SH-SY5Y (cell line): ENCODE measurements at regions not wholly inside any gene's neighbourhood (a gene's known extent, or its start where the extent isn't known, plus 50 kb on each side); places are given as distances from the start of the nearest gene placed in this dataset.

ENCODE experiments used
- GATA2 ChIP-seq: IDR thresholded peaks from 2 replicates; pipeline ENCODE4 v1.6.1; 2011; ENCODE audit warnings: mild to moderate bottlenecking, low read depth, low read length
- GATA3 ChIP-seq: IDR thresholded peaks from 2 replicates; pipeline ENCODE4 v1.6.1; 2011; ENCODE audit warnings: low read depth, mild to moderate bottlenecking, low read length, moderate library complexity

DNA sequence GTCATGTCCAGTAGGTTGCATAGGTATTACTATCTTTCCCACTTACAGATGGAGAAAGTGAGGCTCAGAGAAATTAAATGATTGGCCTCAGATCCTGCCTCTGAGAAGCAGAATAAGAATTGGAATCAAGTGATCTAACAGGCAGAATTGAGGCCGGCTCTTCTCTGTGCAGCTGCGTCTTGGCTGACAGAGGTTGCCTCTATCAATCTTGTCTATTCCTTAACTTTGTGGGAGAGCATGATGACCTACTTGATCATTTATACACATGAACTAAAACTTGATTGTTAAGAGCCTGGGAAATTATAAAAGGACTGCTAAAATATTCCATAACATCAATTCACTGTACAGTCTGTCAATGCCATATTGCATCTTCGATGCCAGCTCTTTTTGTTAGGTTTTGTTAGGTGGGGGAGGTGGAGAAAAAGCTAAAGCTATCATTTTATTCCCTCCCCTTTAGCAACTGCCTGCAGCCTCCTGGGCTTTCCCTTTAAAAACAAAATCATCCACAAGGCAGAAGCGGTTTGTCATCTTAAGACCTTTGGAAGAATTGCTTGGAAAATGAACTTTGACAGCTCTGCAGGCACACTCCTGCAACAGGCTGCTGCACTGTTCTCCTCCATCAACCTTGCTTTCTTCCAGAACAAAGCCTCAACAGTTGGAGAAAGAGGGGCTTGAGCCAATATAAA, 247.4 kb downstream of the SMARCA2 start:
- no peak for TF ChIP-seq GATA2
- no peak for TF ChIP-seq GATA3
